ENCODE measurements at regions not wholly inside any gene's neighbourhood (a gene's known extent, or its start where the extent isn't known, plus 50 kb on each side); places are given as distances from the start of the nearest gene placed in this dataset.
"Not testable (repeated sequence)": the region's sequence is repeated elsewhere in the genome, so short reads cannot be mapped to it uniquely, and the experiment has no call there.

DNA sequence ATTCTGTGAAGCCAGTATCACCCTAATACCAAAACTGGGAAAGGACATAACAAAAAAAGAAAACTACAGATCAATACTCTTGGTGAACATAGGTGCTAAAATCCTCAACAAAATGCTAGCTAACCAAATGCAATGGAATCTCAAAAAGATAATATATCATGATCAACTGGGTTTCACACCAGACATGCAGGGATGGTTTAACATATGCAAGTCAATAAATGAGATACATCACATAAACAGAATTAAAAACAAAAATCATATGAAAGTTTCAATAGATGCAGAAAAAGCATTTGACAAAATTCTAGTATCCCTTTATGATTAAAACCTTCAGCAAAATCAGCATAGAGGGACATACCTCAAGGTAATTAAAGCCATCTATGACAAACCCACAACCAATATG lies 198.2 kb upstream of the NDUFV2 start:
- TF ChIP-seq CTCF (IDR thresholded peaks at IDR 0.05) = no peak
- DNase-seq (ENCODE audit: low spot score) (no peak), ATAC-seq (ENCODE audit: low FRiP score) (no peak)

DNA sequence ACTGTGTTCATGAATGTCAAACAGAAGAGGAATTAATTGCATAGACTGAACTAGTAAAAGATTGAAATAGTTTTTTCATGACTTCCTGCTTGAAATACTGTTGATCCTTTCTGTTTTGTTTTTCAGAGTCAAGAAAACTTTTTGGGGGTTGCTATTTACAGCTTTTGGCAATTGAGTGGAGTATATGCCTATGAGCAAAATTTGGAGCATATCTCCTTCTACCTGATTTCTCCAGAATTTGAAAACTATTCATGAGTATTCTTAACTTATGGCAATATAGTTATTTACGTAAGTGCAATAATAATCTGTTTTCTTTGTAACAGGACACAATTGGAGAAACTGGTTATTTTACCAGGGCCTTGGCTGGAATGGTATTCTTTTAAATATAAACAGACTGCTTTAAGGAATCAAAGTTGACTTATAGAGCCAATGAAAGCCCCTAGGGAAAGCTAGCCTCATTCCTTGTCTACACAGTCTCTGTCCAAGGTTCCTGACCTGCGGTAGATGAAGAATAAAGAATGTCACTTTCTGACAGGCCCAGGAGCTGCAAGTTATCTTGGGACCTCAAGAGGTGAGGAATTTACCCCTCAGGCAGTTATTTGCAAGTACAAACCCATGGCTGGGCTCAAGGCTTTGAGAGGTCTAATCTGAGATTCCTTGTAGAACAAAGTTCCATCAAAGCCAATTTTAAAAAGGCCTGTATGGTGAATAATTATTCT lies 193.5 kb upstream of the NDUFV2 start:
- no peak for TF ChIP-seq CTCF (IDR thresholded peaks at IDR 0.05)
- ATAC-seq (ENCODE audit: low FRiP score) (no peak), DNase-seq (ENCODE audit: low spot score) (no peak)

- no peak for DNase-seq (ENCODE audit: low spot score)
- TF ChIP-seq CTCF (IDR thresholded peaks at IDR 0.05) = no peak
- ATAC-seq (ENCODE audit: low FRiP score) = no peak
These were observed 192.2 kb upstream of the NDUFV2 start for GRCh38 chr18:8910186-8910822.

- ATAC-seq (ENCODE audit: low FRiP score) = no peak
- no peak for DNase-seq (ENCODE audit: low spot score)
- no peak for TF ChIP-seq CTCF (IDR thresholded peaks at IDR 0.05)
These were observed 191.7 kb upstream of the NDUFV2 start for GRCh38 chr18:8910843-8911242.

DNA sequence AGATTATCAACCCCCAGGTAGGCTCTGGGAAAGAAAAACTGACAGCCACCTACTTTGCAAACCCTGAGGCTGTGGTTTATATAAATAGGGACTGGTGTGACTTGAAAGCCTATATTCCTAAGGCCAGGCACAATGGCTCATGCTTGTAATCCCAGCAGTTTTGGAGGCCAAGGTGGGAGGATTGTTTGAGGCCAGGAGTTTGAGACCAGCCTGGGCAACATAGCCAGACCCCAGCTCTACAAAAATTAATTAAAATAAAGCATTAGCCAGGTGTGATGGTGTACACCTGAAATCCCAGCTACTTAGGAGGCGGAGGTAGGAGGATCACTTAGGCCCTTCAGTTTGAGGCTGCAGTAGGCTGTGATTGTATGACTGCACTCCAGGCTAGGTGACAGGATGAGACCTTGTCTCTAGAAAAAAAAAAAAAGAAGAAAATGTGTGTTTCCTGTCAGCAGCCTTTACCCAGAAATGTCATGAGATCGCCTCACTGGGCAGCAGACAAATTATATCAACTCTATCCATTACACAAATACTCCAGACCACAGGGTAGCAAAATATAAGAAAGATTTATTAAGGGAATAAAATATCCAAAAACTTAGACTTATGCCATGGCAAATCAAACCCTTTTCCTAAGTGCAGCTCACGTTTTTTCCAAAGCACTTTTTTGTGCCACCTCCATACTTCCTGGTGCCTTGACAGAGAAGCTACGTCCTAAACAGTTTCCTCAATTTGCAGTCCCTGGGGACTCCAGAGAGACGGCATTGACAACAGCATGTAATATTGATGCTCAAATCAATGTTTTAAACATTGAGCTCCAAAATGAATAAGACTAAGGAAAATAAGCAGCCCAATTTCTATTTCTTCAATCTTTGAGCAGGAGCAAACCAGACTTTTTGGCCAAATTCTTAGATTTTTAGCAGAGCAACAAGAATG lies 190.8 kb upstream of the NDUFV2 start:
- no peak for TF ChIP-seq CTCF (IDR thresholded peaks at IDR 0.05)
- ATAC-seq (ENCODE audit: low FRiP score) (no peak), DNase-seq (ENCODE audit: low spot score) (no peak)

- ATAC-seq (ENCODE audit: low FRiP score) (no peak), DNase-seq (ENCODE audit: low spot score) (no peak)
- no peak for TF ChIP-seq CTCF (IDR thresholded peaks at IDR 0.05)
These were observed 189.9 kb upstream of the NDUFV2 start for GRCh38 chr18:8912348-8913326.

DNA sequence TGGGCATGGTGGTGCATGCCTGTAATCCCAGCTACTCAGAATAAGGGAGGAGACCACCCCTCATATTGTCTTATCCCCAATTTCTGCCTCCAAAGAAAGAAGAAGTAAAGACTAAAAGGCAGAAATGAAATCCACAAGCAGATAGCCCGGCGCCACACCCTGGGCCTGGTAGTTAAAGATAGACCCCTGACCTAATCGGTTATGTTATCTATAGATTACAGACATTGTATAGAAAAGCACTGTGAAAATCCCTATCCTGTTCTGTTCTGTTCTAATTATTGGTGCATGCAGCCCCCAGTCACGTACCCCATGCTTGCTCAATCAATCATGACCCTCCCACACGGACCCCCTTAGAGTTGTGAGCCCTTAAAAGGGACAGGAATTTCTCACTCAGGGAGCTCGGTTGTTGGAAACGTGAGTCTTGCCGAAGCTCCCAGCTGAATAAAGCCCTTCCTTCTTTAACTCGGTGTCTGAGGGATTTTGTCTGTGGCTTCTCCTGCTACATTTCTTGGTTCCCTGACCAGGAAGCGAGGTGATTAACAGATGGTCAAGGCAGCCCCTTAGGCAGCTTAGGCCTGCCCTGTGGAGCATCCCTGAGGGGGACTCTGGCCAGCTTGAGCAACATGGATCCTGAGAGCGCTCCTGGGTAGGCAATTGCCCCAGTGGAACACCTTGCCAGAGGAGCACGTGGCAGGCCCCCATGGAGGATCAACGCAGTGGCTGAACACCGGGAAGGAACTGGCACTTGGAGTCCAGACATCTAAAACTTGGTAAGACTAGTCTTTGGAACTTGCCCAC lies 188.7 kb upstream of the NDUFV2 start:
- not testable (repeated sequence) for ATAC-seq (ENCODE audit: low FRiP score)

DNA sequence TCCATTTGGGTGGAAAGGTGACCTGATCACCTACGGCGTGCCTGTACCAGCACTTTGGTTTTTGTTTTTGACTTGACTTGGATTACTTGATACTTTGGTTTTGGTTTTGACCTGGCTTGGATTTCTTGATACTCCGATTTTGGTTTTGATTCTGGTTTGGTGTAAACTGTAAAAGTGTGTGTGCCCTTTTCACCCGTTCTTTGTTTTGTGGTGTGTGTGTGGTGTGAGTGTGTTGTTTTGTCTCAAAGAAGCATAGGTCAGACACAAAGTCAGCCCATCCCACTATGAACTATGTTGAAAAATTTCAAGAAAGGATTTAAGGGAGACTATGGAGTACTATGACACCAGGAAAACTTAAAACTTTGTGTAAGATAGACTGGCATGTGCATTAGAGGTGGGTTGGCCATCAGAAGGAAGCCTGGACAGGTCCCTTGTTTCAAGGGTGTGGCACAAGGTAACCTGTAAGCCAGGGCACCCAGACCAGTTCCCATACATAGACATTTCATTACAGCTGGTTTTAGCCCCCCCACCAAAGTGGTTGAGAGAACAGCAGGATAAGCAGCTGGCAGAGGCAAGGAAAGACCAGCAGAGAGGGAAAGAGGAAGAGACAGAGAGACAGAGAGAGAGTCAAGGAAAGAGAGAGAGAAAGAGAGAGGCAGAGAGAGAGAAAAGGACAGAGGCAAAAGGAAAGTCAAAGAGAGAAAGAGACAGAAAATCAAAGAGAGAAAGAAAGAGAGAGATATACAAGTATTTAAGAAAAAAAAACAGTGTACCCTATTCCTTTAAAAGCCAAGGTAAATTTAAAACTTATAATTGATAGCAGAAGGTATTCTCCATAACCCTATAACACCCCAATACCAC lies 187.9 kb upstream of the NDUFV2 start:
- ATAC-seq (ENCODE audit: low FRiP score); DNase-seq (ENCODE audit: low spot score): not testable (repeated sequence)

More for the DNA sequence above, 188.7 kb upstream of the NDUFV2 start:
- not testable (repeated sequence) for DNase-seq (ENCODE audit: low spot score)
